ENCODE measurements at regions not wholly inside any gene's neighbourhood (a gene's known extent, or its start where the extent isn't known, plus 50 kb on each side); places are given as distances from the start of the nearest gene placed in this dataset.

- Histone ChIP-seq H3K4me1 (ENCODE audit: control insufficient read depth in 1 of 2, insufficient read depth in 1 of 2, low read depth in 1 of 2, low read length in 1 of 2) (no peaks in the 10 kb centered on the region), H3K36me3 (no peaks in the 10 kb centered on the region), H3K27ac (no peak overlapping the region), H3K9me3 (no peaks in the 10 kb centered on the region), H3K27me3 (no peaks in the 10 kb centered on the region), H3K4me3 (ENCODE audit: low read depth in 1 of 2, low read length in 1 of 2) (no peak overlapping the region)
- no peak for TF ChIP-seq CTCF (IDR thresholded peaks at IDR 0.05)
Observed at GRCh38 chr13:105058517-105058916, 1476.9 kb downstream of the EFNB2 start.

GRCh38 chr13:105052711-105053110 is 1482.8 kb downstream of the EFNB2 start:
- Histone ChIP-seq H3K9me3 (no peaks in the 10 kb centered on the region), H3K27ac (no peak overlapping the region), H3K36me3 (no peaks in the 10 kb centered on the region), H3K27me3 (no peaks in the 10 kb centered on the region), H3K4me3 (ENCODE audit: low read depth in 1 of 2, low read length in 1 of 2) (no peak overlapping the region), H3K4me1 (ENCODE audit: control insufficient read depth in 1 of 2, insufficient read depth in 1 of 2, low read depth in 1 of 2, low read length in 1 of 2) (no peaks in the 10 kb centered on the region)
- TF ChIP-seq CTCF (IDR thresholded peaks at IDR 0.05), result no peak

- Histone ChIP-seq H3K9me3 (no peaks in the 10 kb centered on the region), H3K4me1 (ENCODE audit: control insufficient read depth in 1 of 2, insufficient read depth in 1 of 2, low read depth in 1 of 2, low read length in 1 of 2) (no peaks in the 10 kb centered on the region), H3K4me3 (ENCODE audit: low read depth in 1 of 2, low read length in 1 of 2) (no peak overlapping the region), H3K27ac (no peak overlapping the region), H3K27me3 (no peaks in the 10 kb centered on the region), H3K36me3 (no peaks in the 10 kb centered on the region)
- no peak for TF ChIP-seq CTCF (IDR thresholded peaks at IDR 0.05)
Observed at GRCh38 chr13:105050686-105051085, 1484.8 kb downstream of the EFNB2 start.

- Histone ChIP-seq H3K4me3 (ENCODE audit: low read depth in 1 of 2, low read length in 1 of 2) (no peak overlapping the region), H3K36me3 (no peaks in the 10 kb centered on the region), H3K9me3 (no peaks in the 10 kb centered on the region), H3K27ac (no peak overlapping the region), H3K4me1 (ENCODE audit: control insufficient read depth in 1 of 2, insufficient read depth in 1 of 2, low read depth in 1 of 2, low read length in 1 of 2) (no peaks in the 10 kb centered on the region), H3K27me3 (no peaks in the 10 kb centered on the region)
- no peak for TF ChIP-seq CTCF (IDR thresholded peaks at IDR 0.05)
Observed at GRCh38 chr13:105048677-105049076, 1486.8 kb downstream of the EFNB2 start.

GRCh38 chr13:105047676-105048295 is 1487.7 kb downstream of the EFNB2 start:
- Histone ChIP-seq H3K4me1 (ENCODE audit: control insufficient read depth in 1 of 2, insufficient read depth in 1 of 2, low read depth in 1 of 2, low read length in 1 of 2) (no peaks in the 10 kb centered on the region), H3K9me3 (no peaks in the 10 kb centered on the region), H3K27me3 (no peaks in the 10 kb centered on the region), H3K4me3 (ENCODE audit: low read depth in 1 of 2, low read length in 1 of 2) (no peak overlapping the region), H3K27ac (no peak overlapping the region), H3K36me3 (no peaks in the 10 kb centered on the region)
- no peak for TF ChIP-seq CTCF (IDR thresholded peaks at IDR 0.05)

- Histone ChIP-seq H3K4me1 (ENCODE audit: control insufficient read depth in 1 of 2, insufficient read depth in 1 of 2, low read depth in 1 of 2, low read length in 1 of 2) (no peaks in the 10 kb centered on the region), H3K9me3 (no peaks in the 10 kb centered on the region), H3K36me3 (no peaks in the 10 kb centered on the region), H3K4me3 (ENCODE audit: low read depth in 1 of 2, low read length in 1 of 2) (no peak overlapping the region), H3K27me3 (no peaks in the 10 kb centered on the region), H3K27ac (no peak overlapping the region)
- TF ChIP-seq CTCF (IDR thresholded peaks at IDR 0.05), result no peak
Observed at GRCh38 chr13:105037110-105037509, 1498.4 kb downstream of the EFNB2 start.

Measured in neutrophil (primary cell).